Testis (tissue), 2 donors: ENCODE measurements at regions not wholly inside any gene's neighbourhood (a gene's known extent, or its start where the extent isn't known, plus 50 kb on each side); places are given as distances from the start of the nearest gene placed in this dataset.
A peak's percentile ranks its signal among the peaks of the same experiment; 100 is the strongest.
"Not testable (repeated sequence)": the region's sequence is repeated elsewhere in the genome, so short reads cannot be mapped to it uniquely, and the experiment has no call there.

Experiments
- DNase-seq: peaks from one replicate; pipeline ENCODE4 v3.0.0-alpha.2; 2019
- H3K27ac ChIP-seq, 2 donors: fragments of 200-600 bp; sonication (generic); one replicate each; pipeline ENCODE4 v1.5.1; 2019
- H3K27me3 ChIP-seq: fragments of 200-600 bp; sonication (generic); one replicate; pipeline ENCODE4 v1.5.1; 2019
- H3K36me3 ChIP-seq: fragments of 200-600 bp; sonication (generic); one replicate; pipeline ENCODE4 v1.5.1; 2017; ENCODE audit warnings: low read depth; ENCODE audit errors: missing control alignments
- H3K4me1 ChIP-seq: fragments of 200-600 bp; sonication (generic); one replicate; pipeline ENCODE4 v1.5.1; 2019
- H3K4me3 ChIP-seq, 2 donors: fragments of 200-600 bp; sonication (generic); one replicate each; pipeline ENCODE4 v1.5.1; 2017 to 2019
- H3K9me3 ChIP-seq: fragments of 200-600 bp; sonication (generic); one replicate; pipeline ENCODE4 v1.5.1; 2017
- CTCF ChIP-seq, 3 experiments: fragments of 450-650 bp in 2 of 3; fragments of 200-600 bp in 1 of 3; sonication (generic) in 1 of 3; IDR thresholded peaks; one replicate each; pipeline ENCODE4 v1.5.1; 2016 to 2019; ENCODE audit warnings: antibody characterized with exemption in 3 of 3, mild to moderate bottlenecking in 2 of 3, moderate library complexity in 1 of 3
- POLR2A ChIP-seq: fragments of 450-650 bp; IDR thresholded peaks from one replicate; pipeline ENCODE4 v1.6.1; 2017; ENCODE audit warnings: antibody characterized with exemption, mild to moderate bottlenecking, moderate library complexity
- WGBS, 2 donors: methylation state at CpG; one replicate each; pipeline ENCODE4 v1.1.5; 2018; 5-methylcytosine and 5-hydroxymethylcytosine counted together
- intact Hi-C: fragments of 100-400 bp; cut with DNase I; formaldehyde crosslinking; loops from one replicate; pipeline ENCODE4 v1.15.1; 2023; ENCODE audit warnings: low total_unique reads

DNA sequence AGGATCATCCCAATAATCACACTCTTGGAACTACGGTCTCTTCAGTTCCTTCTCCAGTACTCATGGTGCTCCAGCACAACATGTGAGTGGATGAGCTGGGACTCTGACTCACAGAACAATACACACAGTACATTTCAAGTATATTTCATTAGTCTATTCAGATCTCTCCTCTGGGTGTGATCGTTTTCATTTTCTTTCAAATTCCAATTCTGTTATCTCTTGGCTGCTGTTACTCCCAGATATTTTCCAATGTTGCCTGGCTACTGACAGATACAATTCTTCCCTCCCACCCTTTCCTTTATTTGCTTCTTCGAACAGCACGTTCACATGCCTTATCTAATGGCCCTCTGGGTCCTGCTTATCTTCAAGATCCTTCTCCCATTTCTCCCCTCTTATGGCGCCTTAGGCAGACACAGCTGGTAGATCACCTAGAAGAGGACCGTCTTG is 216.0 kb downstream of the ACKR3 start:
- H3K27me3 ChIP-seq = no peaks in the 10 kb centered on the region
- H3K4me3 ChIP-seq = no peak overlapping the region
- intact Hi-C loops = no loop called here
- H3K27ac ChIP-seq = peak overlapping the region; percentile 26 to 29
- H3K9me3 ChIP-seq = no peaks in the 10 kb centered on the region
- H3K4me1 ChIP-seq = peaks cover 5% of the 10 kb centered on the region
- peak; percentile 56 for DNase-seq
- no peak for TF ChIP-seq POLR2A
- TF ChIP-seq CTCF (IDR thresholded peaks at IDR 0.05) = no peak
- H3K36me3 ChIP-seq = no peaks in the 10 kb centered on the region
- 37 to 42% methylated on average over 6 of the region's 6 CpGs for WGBS, 2 donors

DNA sequence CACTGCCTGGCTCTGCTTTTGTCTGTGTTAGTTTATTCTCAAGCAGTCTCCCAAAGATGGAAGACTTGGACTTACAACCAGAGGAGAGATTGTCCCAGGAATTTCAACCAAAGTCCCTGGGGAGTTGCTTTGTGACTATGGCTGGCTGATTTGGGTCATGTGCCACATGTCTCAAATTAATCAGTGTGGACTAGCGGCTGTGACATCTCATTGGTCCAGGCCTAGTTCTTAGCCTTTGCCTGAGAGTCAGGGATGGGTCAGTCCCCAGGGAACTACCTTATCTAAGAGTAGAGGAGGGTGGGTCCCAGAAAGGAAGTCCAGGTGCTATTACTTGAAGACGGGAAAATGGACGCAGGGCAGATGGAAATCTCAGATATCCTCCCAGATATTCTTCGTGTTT is 217.1 kb downstream of the ACKR3 start:
- TF ChIP-seq CTCF (IDR thresholded peaks at IDR 0.05) (no peak), POLR2A (no peak)

GRCh38 chr2:236787376-236787775 is 217.8 kb downstream of the ACKR3 start:
- H3K36me3 ChIP-seq, DNase-seq, H3K27ac ChIP-seq, H3K9me3 ChIP-seq, intact Hi-C loops, H3K27me3 ChIP-seq, H3K4me1 ChIP-seq, H3K4me3 ChIP-seq: not testable (repeated sequence)
- WGBS, 2 donors = 88 to 93% methylated on average over 5 of the region's 5 CpGs

More for the DNA sequence above, 217.1 kb downstream of the ACKR3 start:
- no peak for DNase-seq
- no peaks in the 10 kb centered on the region for H3K27me3 ChIP-seq
- WGBS, 2 donors = 88% methylated on average over 4 of the region's 4 CpGs
- no peaks in the 10 kb centered on the region for H3K36me3 ChIP-seq
- H3K9me3 ChIP-seq = no peaks in the 10 kb centered on the region
- no peak overlapping the region for H3K4me3 ChIP-seq
- intact Hi-C loops = no loop called here
- H3K4me1 ChIP-seq = peaks cover 5% of the 10 kb centered on the region
- peak overlapping the region in 1 of 2 donors; percentile 23 for H3K27ac ChIP-seq

DNA sequence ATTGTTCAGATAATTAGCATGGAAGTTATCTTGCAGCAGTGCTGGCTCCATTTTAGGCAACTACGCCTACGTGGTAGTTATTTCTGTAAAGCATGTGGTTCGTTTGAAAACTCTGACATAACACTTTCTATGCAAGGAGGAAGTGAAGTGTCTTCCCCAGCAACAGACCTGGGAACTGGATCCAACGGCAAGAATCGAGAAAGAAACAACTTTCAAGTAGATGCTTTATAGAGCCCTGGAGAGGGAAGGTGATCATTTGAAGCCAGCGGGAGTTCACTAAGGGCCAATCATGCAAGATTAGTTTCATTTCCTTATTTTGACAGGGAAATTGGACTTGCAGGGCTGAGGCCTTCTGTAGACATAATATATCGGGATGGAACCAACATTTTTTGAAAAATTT is 218.3 kb downstream of the ACKR3 start:
- no peak overlapping the region for H3K4me3 ChIP-seq
- no peaks in the 10 kb centered on the region for H3K27me3 ChIP-seq
- H3K4me1 ChIP-seq = peaks cover 5% of the 10 kb centered on the region
- no peaks in the 10 kb centered on the region for H3K36me3 ChIP-seq
- intact Hi-C loops = no loop called here
- WGBS, 2 donors = 76 to 90% methylated on average over 7 of the region's 7 CpGs
- DNase-seq = no peak
- TF ChIP-seq CTCF (IDR thresholded peaks at IDR 0.05) (no peak), POLR2A (no peak)
- H3K27ac ChIP-seq = no peak overlapping the region
- no peaks in the 10 kb centered on the region for H3K9me3 ChIP-seq

GRCh38 chr2:236790963-236791362 is 221.3 kb downstream of the ACKR3 start:
- no peak for TF ChIP-seq POLR2A
- TF ChIP-seq CTCF (IDR thresholded peaks at IDR 0.05) = no peak
- intact Hi-C loops = no loop called here
- no peak for DNase-seq
- Histone ChIP-seq H3K36me3 (no peaks in the 10 kb centered on the region), H3K27ac (no peak overlapping the region), H3K27me3 (no peaks in the 10 kb centered on the region), H3K9me3 (no peaks in the 10 kb centered on the region), H3K4me3 (no peak overlapping the region), H3K4me1 (peaks cover 5% of the 10 kb centered on the region)
- WGBS, 2 donors = 45 to 67% methylated on average over 6 of the region's 6 CpGs
